HG02610 (cell line): ENCODE measurements at regions not wholly inside any gene's neighbourhood (a gene's known extent, or its start where the extent isn't known, plus 50 kb on each side); places are given as distances from the start of the nearest gene placed in this dataset.
"Not testable (repeated sequence)": the region's sequence is repeated elsewhere in the genome, so short reads cannot be mapped to it uniquely, and the experiment has no call there.

Source experiments
- ATAC-seq: cut with Tn5 transposase; IDR thresholded peaks from one replicate; pipeline ENCODE4 v1.9.1; 2021; ENCODE audit warnings: mild to moderate bottlenecking, moderate library complexity; ENCODE audit not compliant: unreplicated experiment

GRCh38 chr7:19378345-19378714 is 233.1 kb upstream of the FERD3L start:
- ATAC-seq, result no peak

DNA sequence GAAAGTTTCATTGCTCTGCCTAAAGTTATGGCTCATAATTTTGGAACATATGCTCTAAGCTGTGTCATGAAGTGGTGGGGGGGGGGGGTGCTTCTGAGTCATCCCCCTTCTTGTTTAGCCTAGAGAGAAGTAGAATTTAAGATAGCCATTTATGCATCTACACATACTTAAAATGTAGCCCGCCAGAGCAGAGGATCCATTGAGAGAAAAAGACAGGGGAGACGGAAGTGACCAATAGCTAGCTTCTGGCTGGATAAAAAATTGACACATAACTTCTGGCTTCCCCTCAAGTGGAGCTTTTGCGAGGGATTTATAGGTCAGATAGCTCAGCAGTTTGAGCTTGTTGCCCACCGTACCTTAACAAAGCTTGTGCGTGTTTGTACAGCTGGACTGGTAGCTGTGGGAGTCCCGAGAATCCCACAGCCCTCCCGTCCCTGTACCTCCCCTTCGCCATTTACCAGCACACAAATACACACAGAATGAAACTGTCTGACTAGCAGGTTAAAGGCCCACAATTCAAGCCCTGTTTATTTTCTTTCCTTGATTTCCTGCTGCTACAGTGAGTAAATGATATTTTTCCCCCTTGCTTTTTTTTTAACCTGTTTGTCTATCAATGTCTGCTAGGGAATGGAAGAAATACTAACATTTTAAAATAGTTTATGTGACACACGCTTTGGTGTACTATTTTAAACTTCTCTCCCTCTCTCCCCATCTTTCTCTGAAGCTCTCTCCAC is 232.6 kb upstream of the FERD3L start:
- ATAC-seq, result no peak

GRCh38 chr7:19376538-19376937 is 231.3 kb upstream of the FERD3L start:
- ATAC-seq, result no peak

- no peak for ATAC-seq
Observed at GRCh38 chr7:19375976-19376375, 230.8 kb upstream of the FERD3L start.

- ATAC-seq, result no peak
Observed at GRCh38 chr7:19373334-19373733, 228.1 kb upstream of the FERD3L start.

GRCh38 chr7:19369806-19370205 is 224.6 kb upstream of the FERD3L start:
- no peak for ATAC-seq

GRCh38 chr7:19369182-19369581 is 224.0 kb upstream of the FERD3L start:
- no peak for ATAC-seq

- no peak for ATAC-seq
Observed at GRCh38 chr7:19368491-19368925, 223.3 kb upstream of the FERD3L start.

GRCh38 chr7:19364950-19365349 is 219.7 kb upstream of the FERD3L start:
- ATAC-seq, result no peak

- ATAC-seq, result no peak
Observed at GRCh38 chr7:19362099-19362498, 216.9 kb upstream of the FERD3L start.

DNA sequence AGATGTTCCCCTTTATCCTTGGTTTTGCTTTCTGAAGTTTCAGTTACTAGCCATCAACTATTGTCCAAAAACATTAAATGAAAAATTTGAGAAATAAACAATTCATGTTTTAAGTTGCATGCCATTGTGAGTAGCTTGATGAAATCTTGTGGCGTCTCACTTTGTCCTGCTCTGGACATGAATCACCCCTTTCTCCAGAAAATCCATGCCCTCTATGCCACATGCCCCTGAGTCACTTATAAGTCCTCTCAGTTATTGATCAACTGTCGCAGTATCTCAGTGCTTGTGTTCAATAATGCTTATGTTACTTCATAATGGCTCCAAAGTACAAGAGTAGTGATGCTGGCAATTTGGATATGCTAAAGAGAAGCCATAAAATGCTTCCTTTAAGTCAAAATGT is 208.0 kb upstream of the FERD3L start:
- no peak for ATAC-seq

GRCh38 chr7:19352305-19352695 is 207.1 kb upstream of the FERD3L start:
- ATAC-seq, result no peak

DNA sequence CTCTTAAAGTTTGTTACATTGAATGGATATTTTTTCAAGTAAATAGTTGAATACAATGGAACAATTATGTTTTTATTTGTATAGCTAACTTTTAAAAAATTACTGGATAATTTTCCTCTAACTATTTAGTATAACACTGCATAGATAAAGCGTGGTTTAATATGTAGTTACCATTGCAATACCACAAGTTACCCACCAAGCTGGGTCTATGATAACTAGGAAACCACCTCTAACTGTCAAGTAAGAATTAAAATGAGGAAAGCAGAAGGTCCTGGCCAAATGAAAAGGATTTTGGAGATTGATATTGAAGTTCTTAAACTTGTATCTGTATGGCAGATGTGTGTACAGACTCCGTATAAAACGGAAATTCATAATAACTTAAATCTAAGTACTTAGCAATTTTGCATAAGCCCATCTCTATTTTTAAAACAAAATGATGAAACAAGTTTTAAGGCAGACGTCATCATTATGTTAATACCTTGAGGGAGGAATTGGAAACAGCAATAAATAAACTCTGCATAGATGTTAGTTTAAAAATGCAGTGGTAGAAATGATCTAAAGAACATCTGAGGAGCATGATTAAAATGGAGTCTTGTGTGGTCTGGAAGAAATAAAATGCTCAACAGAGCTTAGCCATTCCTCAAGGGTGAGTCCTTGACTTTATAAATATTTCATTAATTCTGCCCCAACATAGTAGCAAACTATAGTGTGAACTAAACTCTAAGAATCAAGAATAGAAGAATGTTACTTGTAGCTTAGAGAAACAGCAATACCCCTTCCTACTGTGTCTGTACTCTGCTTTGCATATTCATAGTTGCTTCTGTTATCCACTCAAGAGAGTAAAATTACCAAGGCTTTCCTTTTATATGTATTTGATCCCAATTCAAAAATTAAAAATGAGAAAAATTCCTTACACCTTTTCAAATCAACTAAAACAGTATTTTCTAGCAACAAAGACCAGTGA is 206.4 kb upstream of the FERD3L start:
- no peak for ATAC-seq

DNA sequence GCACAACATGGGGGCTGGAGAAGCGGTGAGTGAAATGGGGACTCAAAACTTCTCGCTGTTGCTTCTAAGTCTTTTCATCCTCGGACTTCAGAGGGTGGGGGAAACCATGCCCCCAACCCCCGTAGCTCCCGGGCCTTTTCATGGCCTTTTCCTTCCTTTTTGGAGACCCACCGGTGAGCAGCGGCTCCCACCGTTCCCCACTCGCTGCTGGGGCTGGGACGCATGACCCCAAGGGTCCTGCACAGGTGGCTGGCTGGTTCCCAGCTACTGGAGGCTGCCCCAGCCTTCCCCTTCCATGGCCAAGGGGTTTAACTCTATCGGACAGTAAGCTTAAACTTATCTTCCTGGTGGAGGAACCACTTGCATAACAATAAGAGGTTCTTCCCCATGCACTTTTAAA is 194.3 kb upstream of the FERD3L start:
- ATAC-seq, result no peak

GRCh38 chr7:19338512-19338911 is 193.3 kb upstream of the FERD3L start:
- ATAC-seq, result not testable (repeated sequence)

DNA sequence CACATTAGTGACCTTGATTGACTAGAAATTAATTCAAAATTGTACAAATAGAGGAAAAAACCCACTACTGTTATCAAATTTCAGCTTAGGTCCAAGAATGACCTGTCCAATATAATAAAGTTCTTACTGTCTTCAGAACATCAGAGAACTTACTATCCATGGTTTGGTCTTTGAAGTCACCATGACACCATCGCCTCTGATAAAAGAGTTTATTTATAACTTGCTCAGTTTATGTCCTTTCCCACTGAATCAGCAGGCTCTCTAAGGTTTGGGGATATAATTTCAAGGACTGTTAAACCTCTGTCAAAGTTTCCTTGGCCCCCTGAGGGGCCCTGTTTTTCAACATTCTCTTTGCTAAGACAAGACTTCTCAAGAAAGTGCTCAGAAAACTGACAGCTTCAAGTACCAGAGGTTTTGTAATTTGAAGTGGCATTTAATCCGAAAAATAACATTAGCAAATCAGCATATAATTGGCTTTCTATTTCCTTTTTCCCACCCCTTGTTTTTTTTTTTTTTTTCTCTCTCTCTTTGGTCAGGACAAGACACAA is 191.7 kb upstream of the FERD3L start:
- no peak for ATAC-seq

GRCh38 chr7:19333706-19334105 is 188.5 kb upstream of the FERD3L start:
- no peak for ATAC-seq

DNA sequence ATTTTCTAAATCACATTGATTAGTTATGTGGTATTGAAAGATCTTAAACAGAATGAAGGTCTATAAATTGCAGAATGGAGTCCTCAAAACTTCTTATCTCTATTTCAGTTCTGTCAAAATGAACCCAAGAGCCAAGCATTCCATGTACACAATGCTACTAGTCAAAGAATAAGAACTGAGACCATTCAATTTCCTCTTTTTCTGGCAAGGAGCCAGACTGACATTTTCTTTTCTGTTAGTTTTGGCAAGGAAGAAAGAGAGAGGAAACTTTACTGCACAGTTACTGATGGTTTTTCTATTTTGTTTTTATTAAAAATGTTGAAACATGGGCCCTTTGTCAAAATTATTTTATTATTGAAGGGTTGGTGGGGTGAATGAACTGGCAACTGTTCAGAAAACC is 181.8 kb upstream of the FERD3L start:
- no peak for ATAC-seq

DNA sequence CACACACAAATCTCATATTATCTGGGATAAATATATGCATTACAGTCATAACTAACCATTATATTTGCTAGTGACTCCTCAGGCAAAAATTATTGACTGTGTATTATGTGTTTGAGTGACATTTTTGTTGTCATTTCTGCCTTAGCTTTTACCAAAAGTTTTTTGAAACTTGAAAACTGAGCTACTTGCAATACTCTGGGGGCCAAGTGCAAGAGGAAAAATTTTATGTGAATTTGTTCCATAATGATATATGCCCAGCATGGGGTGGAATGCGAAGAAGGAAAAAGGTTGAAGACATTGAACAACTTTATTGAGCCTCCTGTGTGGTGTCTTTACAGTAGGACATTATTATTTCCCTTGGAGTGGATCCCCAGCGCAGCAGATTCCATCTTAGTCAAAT is 176.8 kb upstream of the FERD3L start:
- no peak for ATAC-seq

DNA sequence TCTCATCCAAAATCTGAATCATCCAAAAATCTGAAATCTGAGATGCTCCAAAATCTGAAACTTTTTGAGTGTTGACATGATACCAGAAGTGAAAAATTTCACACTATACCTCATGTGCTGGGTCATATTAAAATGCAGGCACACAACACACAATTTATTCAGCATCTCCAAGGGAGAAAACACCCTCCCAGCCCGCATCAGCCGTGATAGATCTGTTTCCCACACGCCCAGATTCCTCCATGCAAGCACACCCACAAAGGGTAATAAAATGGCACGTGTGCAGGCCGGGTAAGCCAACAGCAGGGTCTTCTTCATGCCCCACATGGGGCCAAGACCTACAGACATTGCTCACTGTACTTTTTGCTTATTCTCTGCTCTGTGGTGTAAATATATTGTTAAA is 173.1 kb upstream of the FERD3L start:
- ATAC-seq, result no peak

DNA sequence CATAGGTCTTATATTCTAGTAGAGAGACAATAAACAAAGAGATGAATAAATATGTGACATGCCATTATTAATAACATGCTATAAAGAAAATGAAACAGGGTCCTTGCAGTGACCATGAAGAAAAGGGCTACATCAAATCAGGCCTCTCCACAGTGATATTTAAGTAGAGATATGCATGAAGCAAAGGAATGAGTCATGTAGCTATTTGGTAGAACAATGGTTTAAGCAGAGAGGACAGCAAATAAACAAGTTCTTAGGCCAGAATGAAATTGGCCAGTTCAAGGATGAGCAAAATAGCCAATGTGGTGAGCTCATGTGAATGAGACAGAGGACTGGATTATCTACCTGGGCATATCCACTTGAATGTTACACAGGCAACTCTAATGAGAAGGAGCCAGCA is 172.2 kb upstream of the FERD3L start:
- ATAC-seq, result no peak

- ATAC-seq, result no peak
Observed at GRCh38 chr7:19312416-19312815, 167.2 kb upstream of the FERD3L start.
